CD4-positive, CD25-positive, alpha-beta regulatory T cell (primary cell): ENCODE measurements at regions not wholly inside any gene's neighbourhood (a gene's known extent, or its start where the extent isn't known, plus 50 kb on each side); places are given as distances from the start of the nearest gene placed in this dataset.

Source experiments
- ATAC-seq, 2 donors: fragments of 150-1000 bp; cut with Tn5 transposase; one replicate each; pipeline ENCODE4 v1.10.0; 2021; ENCODE audit warnings: low read depth in 2 of 2, moderate number of reproducible peaks in 2 of 2, moderate library complexity in 1 of 2
- DNase-seq, 3 donors: peaks; one replicate each; pipeline versions ENCODE4 v3.0.0 to v3.0.0-alpha.2; 2012 to 2022; ENCODE audit warnings: mixed read lengths in 1 of 3
- H3K27ac ChIP-seq: one replicate; pipeline ENCODE4 v1.7.0; 2013; ENCODE audit warnings: mild to moderate bottlenecking, low read length; ENCODE audit not compliant: insufficient read depth, poor library complexity, severe bottlenecking
- H3K27me3 ChIP-seq: one replicate; pipeline ENCODE4 v1.7.0; 2013; ENCODE audit warnings: low read length; ENCODE audit not compliant: control insufficient read depth, insufficient read depth
- H3K36me3 ChIP-seq: one replicate; pipeline ENCODE4 v1.7.0; 2013; ENCODE audit warnings: mild to moderate bottlenecking, low read length, moderate library complexity; ENCODE audit not compliant: control insufficient read depth, insufficient read depth
- H3K4me1 ChIP-seq: 2 replicates; pipeline ENCODE4 v1.7.0; 2013; ENCODE audit warnings: mild to moderate bottlenecking, low read length; ENCODE audit not compliant: insufficient read depth, control insufficient read depth, poor library complexity, severe bottlenecking
- H3K4me3 ChIP-seq: one replicate; pipeline ENCODE4 v1.7.0; 2013; ENCODE audit warnings: low read depth, mild to moderate bottlenecking, low read length, moderate library complexity
- H3K9me3 ChIP-seq, 2 experiments: 1 replicate in 1 of 2; 2 replicates in 1 of 2; pipeline ENCODE4 v1.7.0; 2013; ENCODE audit warnings: low read length in 2 of 2, mild to moderate bottlenecking in 1 of 2, moderate library complexity in 1 of 2; ENCODE audit not compliant: control insufficient read depth in 2 of 2
- H3K27ac Mint-ChIP-seq, 3 donors: one replicate each; pipeline ENCODE4 v1.8.0; 2020 to 2022; ENCODE audit warnings: mild to moderate bottlenecking in 3 of 3, mixed read lengths in 3 of 3, moderate library complexity in 2 of 3
- H3K27me3 Mint-ChIP-seq: one replicate; pipeline ENCODE4 v1.8.0; 2022; ENCODE audit warnings: mild to moderate bottlenecking, mixed read lengths
- H3K36me3 Mint-ChIP-seq: one replicate; pipeline ENCODE4 v1.8.0; 2020; ENCODE audit warnings: mixed read lengths
- H3K4me1 Mint-ChIP-seq, 4 donors: one replicate each; pipeline ENCODE4 v1.8.0; 2020 to 2022; ENCODE audit warnings: mixed read lengths in 4 of 4, mild to moderate bottlenecking in 1 of 4
- H3K4me3 Mint-ChIP-seq, 4 donors: one replicate each; pipeline ENCODE4 v1.8.0; 2020 to 2022; ENCODE audit warnings: mild to moderate bottlenecking in 4 of 4, mixed read lengths in 4 of 4, moderate library complexity in 3 of 4
- H3K9me3 Mint-ChIP-seq, 7 donors: one replicate each; pipeline ENCODE4 v1.8.0; 2020 to 2022; ENCODE audit warnings: mixed read lengths in 7 of 7, mild to moderate bottlenecking in 3 of 7, moderate library complexity in 2 of 7

DNA sequence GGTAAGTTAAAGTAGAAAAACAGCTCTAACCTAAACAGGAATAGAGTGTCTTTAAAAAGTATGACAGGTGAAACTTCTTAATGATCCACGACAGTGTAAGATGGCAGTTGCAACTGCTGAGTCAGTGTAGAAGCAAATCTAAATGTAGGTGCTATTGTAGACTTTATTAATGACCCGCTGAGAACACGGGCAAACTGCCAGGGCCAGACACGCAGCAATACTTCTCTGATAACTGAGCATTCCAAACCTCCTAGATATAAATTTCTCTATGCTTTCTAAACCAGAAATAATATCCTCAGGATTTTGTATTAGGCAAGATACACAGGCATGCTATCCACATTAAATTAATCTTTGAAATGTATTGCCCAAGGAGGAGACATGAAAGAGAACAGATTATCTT lies 1076.4 kb downstream of the HACE1 start:
- Histone ChIP-seq H3K27me3 (no peaks in the 10 kb centered on the region), H3K27ac (no peak overlapping the region), H3K36me3 (no peaks in the 10 kb centered on the region), H3K9me3 (no peaks in the 10 kb centered on the region), H3K4me3 (no peak overlapping the region), H3K4me1 (no peaks in the 10 kb centered on the region)
- ATAC-seq (no peak), DNase-seq (no peak)
- H3K27ac Mint-ChIP-seq: no peak overlapping the region
- no peaks in the 10 kb centered on the region for H3K4me1 Mint-ChIP-seq
- no peak overlapping the region for H3K4me3 Mint-ChIP-seq
- H3K27me3 Mint-ChIP-seq: no peaks in the 10 kb centered on the region
- peaks cover 0 to 9% (median 0%) of the 10 kb centered on the region in 7 donors for H3K9me3 Mint-ChIP-seq
- no peaks in the 10 kb centered on the region for H3K36me3 Mint-ChIP-seq

- DNase-seq: no peak
- no peak overlapping the region for H3K4me3 Mint-ChIP-seq
Observed at GRCh38 chr6:103769431-103769830, 1090.3 kb downstream of the HACE1 start.

GRCh38 chr6:103750603-103751002 lies 1109.1 kb downstream of the HACE1 start:
- Mint-ChIP-seq H3K27ac (no peak overlapping the region), H3K27me3 (no peaks in the 10 kb centered on the region), H3K36me3 (no peaks in the 10 kb centered on the region), H3K4me1 (no peaks in the 10 kb centered on the region), H3K9me3 (peaks cover 0 to 9% (median 3%) of the 10 kb centered on the region in 7 donors), H3K4me3 (no peak overlapping the region)
- Histone ChIP-seq H3K27ac (no peak overlapping the region), H3K4me1 (no peaks in the 10 kb centered on the region), H3K4me3 (no peak overlapping the region), H3K27me3 (no peaks in the 10 kb centered on the region), H3K9me3 (no peaks in the 10 kb centered on the region), H3K36me3 (no peaks in the 10 kb centered on the region)
- DNase-seq (no peak), ATAC-seq (no peak)

More at GRCh38 chr6:103769431-103769830, 1090.3 kb downstream of the HACE1 start:
- no peaks in the 10 kb centered on the region for H3K27me3 Mint-ChIP-seq
- peaks cover 0 to 4% (median 3%) of the 10 kb centered on the region in 7 donors for H3K9me3 Mint-ChIP-seq
- H3K27ac Mint-ChIP-seq: no peak overlapping the region
- Histone ChIP-seq H3K27me3 (no peaks in the 10 kb centered on the region), H3K27ac (no peak overlapping the region), H3K4me3 (no peak overlapping the region), H3K4me1 (no peaks in the 10 kb centered on the region), H3K36me3 (no peaks in the 10 kb centered on the region), H3K9me3 (no peaks in the 10 kb centered on the region)
- no peaks in the 10 kb centered on the region for H3K36me3 Mint-ChIP-seq
- H3K4me1 Mint-ChIP-seq: no peaks in the 10 kb centered on the region
- no peak for ATAC-seq

DNA sequence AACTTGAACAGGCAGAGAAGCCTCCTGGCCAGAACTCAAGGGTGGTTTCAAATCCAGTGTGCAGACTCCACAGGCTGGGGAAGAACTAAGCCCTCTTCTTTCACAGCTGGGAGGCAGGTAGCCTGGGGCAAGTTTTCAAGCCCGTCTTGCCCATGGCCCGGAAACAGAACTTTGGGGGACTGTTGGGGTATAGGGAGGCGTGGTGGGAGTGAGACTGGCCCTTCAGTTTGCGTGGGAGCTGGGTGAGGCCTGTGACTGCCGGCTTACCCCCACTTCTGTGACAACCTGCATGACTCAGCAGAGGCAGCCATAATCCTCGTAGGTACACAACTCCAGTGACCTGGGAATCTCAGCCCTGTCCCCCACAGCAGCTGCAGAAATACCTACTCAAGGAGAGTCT lies 1125.7 kb downstream of the HACE1 start:
- no peak overlapping the region for H3K27ac ChIP-seq
- no peak overlapping the region for H3K4me3 Mint-ChIP-seq
- DNase-seq (no peak), ATAC-seq (no peak)
- H3K27me3 ChIP-seq: no peaks in the 10 kb centered on the region
- no peaks in the 10 kb centered on the region for H3K36me3 Mint-ChIP-seq
- peaks cover 0 to 18% (median 6%) of the 10 kb centered on the region in 7 donors for H3K9me3 Mint-ChIP-seq
- no peaks in the 10 kb centered on the region for H3K27me3 Mint-ChIP-seq
- H3K4me1 ChIP-seq: no peaks in the 10 kb centered on the region
- no peak overlapping the region for H3K4me3 ChIP-seq
- peaks cover 0 to 2% of the 10 kb centered on the region in 2 experiments for H3K9me3 ChIP-seq
- H3K36me3 ChIP-seq: no peaks in the 10 kb centered on the region
- H3K27ac Mint-ChIP-seq: no peak overlapping the region
- H3K4me1 Mint-ChIP-seq: no peaks in the 10 kb centered on the region

GRCh38 chr6:103729658-103730057 lies 1130.1 kb downstream of the HACE1 start:
- H3K27ac ChIP-seq: no peak overlapping the region
- no peaks in the 10 kb centered on the region for H3K27me3 ChIP-seq
- no peaks in the 10 kb centered on the region for H3K4me1 ChIP-seq
- Mint-ChIP-seq H3K27me3 (no peaks in the 10 kb centered on the region), H3K9me3 (peaks cover 0 to 11% (median 4%) of the 10 kb centered on the region in 7 donors), H3K27ac (no peak overlapping the region), H3K4me1 (no peaks in the 10 kb centered on the region), H3K4me3 (no peak overlapping the region), H3K36me3 (no peaks in the 10 kb centered on the region)
- H3K36me3 ChIP-seq: no peaks in the 10 kb centered on the region
- DNase-seq: no peak
- peaks cover 0 to 2% of the 10 kb centered on the region in 2 experiments for H3K9me3 ChIP-seq
- H3K4me3 ChIP-seq: no peak overlapping the region
- ATAC-seq: no peak

- H3K9me3 Mint-ChIP-seq: peaks cover 0 to 13% (median 5%) of the 10 kb centered on the region in 7 donors
- Histone ChIP-seq H3K4me3 (no peak overlapping the region), H3K4me1 (no peaks in the 10 kb centered on the region), H3K27me3 (no peaks in the 10 kb centered on the region), H3K9me3 (no peaks in the 10 kb centered on the region), H3K36me3 (no peaks in the 10 kb centered on the region), H3K27ac (no peak overlapping the region)
- no peak for ATAC-seq
- no peaks in the 10 kb centered on the region for H3K36me3 Mint-ChIP-seq
- no peak overlapping the region for H3K4me3 Mint-ChIP-seq
- H3K4me1 Mint-ChIP-seq: no peaks in the 10 kb centered on the region
- no peak overlapping the region for H3K27ac Mint-ChIP-seq
- no peaks in the 10 kb centered on the region for H3K27me3 Mint-ChIP-seq
- DNase-seq: no peak
Observed at GRCh38 chr6:103723438-103724322, 1136.0 kb downstream of the HACE1 start.

- DNase-seq (no peak), ATAC-seq (no peak)
- Histone ChIP-seq H3K27me3 (no peaks in the 10 kb centered on the region), H3K36me3 (no peaks in the 10 kb centered on the region), H3K4me1 (no peaks in the 10 kb centered on the region), H3K27ac (no peak overlapping the region), H3K4me3 (no peak overlapping the region), H3K9me3 (no peaks in the 10 kb centered on the region)
- Mint-ChIP-seq H3K36me3 (no peaks in the 10 kb centered on the region), H3K27me3 (no peaks in the 10 kb centered on the region), H3K27ac (no peak overlapping the region), H3K4me1 (no peaks in the 10 kb centered on the region), H3K9me3 (peaks cover 0 to 13% (median 4%) of the 10 kb centered on the region in 7 donors), H3K4me3 (no peak overlapping the region)
Observed at GRCh38 chr6:103722683-103723082, 1137.0 kb downstream of the HACE1 start.

- H3K36me3 ChIP-seq: no peaks in the 10 kb centered on the region
Observed at GRCh38 chr6:103721923-103722322, 1137.8 kb downstream of the HACE1 start.

More at GRCh38 chr6:103721923-103722322, 1137.8 kb downstream of the HACE1 start:
- Mint-ChIP-seq H3K36me3 (no peaks in the 10 kb centered on the region), H3K4me3 (no peak overlapping the region), H3K9me3 (peaks cover 0 to 13% (median 4%) of the 10 kb centered on the region in 7 donors), H3K4me1 (no peaks in the 10 kb centered on the region), H3K27ac (no peak overlapping the region), H3K27me3 (no peaks in the 10 kb centered on the region)
- H3K4me1 ChIP-seq: no peaks in the 10 kb centered on the region
- H3K4me3 ChIP-seq: no peak overlapping the region
- ATAC-seq (no peak), DNase-seq (no peak)
- no peaks in the 10 kb centered on the region for H3K27me3 ChIP-seq
- no peak overlapping the region for H3K27ac ChIP-seq
- no peaks in the 10 kb centered on the region for H3K9me3 ChIP-seq
